IMR-90 (cell line): ENCODE measurements at regions not wholly inside any gene's neighbourhood (a gene's known extent, or its start where the extent isn't known, plus 50 kb on each side); places are given as distances from the start of the nearest gene placed in this dataset.

Experiments
- ATAC-seq: fragments of 200-7000 bp; cut with Tn5 transposase; 2 replicates; pipeline ENCODE4 v1.9.1; 2020; ENCODE audit warnings: low read depth, mild to moderate bottlenecking, moderate library complexity
- BruUV-seq: library from RNA; stranded (reverse); fragments of 400-500 nt; replicated peaks from 2 replicates; lab custom pipeline; 2021; lab: Mats Ljungman, UMichigan
- CTCF ChIA-PET: fragments of 300-600 bp; formaldehyde crosslinking; extraction: SDS; loops from one replicate; lab custom pipeline; 2021; ENCODE audit warnings: antibody characterized with exemption; lab: Yijun Ruan, JAX
- POLR2A ChIA-PET: fragments of 300-600 bp; sonication (Branson Sonifier 250); formaldehyde crosslinking; loops from one replicate; lab custom pipeline; 2022; ENCODE audit warnings: antibody characterized with exemption; ENCODE audit not compliant: unreplicated experiment; lab: Charles Lee
- DNase-seq: peaks from one replicate; pipeline ENCODE4 v3.0.0; 2013
- H2AFZ ChIP-seq: replicated peaks from 2 replicates; pipeline ENCODE3; 2013; ENCODE audit warnings: low read length, mild to moderate bottlenecking; ENCODE audit not compliant: poor library complexity
- H2AK5ac ChIP-seq: 2 replicates; pipeline ENCODE4 v1.6.1; 2013; ENCODE audit warnings: low read depth, low read length, inconsistent platforms
- H2AK9ac ChIP-seq: replicated peaks from 2 replicates; pipeline ENCODE3; 2013; ENCODE audit warnings: mild to moderate bottlenecking, low read depth, low read length, moderate library complexity; ENCODE audit not compliant: poor library complexity
- H2BK120ac ChIP-seq: 2 replicates; pipeline ENCODE4 v1.6.1; 2013; ENCODE audit warnings: low read depth, low read length, inconsistent platforms
- H2BK15ac ChIP-seq: 3 replicates; pipeline ENCODE4 v1.6.1; 2013; ENCODE audit warnings: low read depth, low read length, inconsistent platforms
- H2BK20ac ChIP-seq: 2 replicates; pipeline ENCODE4 v1.6.1; 2013; ENCODE audit warnings: low read depth, mild to moderate bottlenecking, inconsistent platforms, low read length, moderate library complexity
- H2BK5ac ChIP-seq: 2 replicates; pipeline ENCODE4 v1.6.1; 2013; ENCODE audit warnings: mild to moderate bottlenecking, low read depth, low read length, inconsistent platforms; ENCODE audit not compliant: poor library complexity, severe bottlenecking
- H3K14ac ChIP-seq: replicated peaks from 2 replicates; pipeline ENCODE4 v1.6.1; 2013; ENCODE audit warnings: low read depth, low read length, inconsistent platforms
- H3K18ac ChIP-seq: 2 replicates; pipeline ENCODE4 v1.6.1; 2013; ENCODE audit warnings: low read depth, low read length, control low read depth
- H3K23ac ChIP-seq: 2 replicates; pipeline ENCODE4 v1.6.1; 2013; ENCODE audit warnings: low read depth, low read length, inconsistent platforms
- H3K27ac ChIP-seq: 2 replicates; pipeline ENCODE4 v1.5.1; 2013; ENCODE audit warnings: mild to moderate bottlenecking, control low read depth, low read length; ENCODE audit not compliant: insufficient read depth
- H3K27me3 ChIP-seq: 2 replicates; pipeline ENCODE4 v1.6.1; 2013; ENCODE audit warnings: low read length; ENCODE audit not compliant: control insufficient read depth, insufficient read depth
- H3K36me3 ChIP-seq: 2 replicates; pipeline ENCODE4 v1.6.1; 2013; ENCODE audit warnings: low read length, mixed read lengths; ENCODE audit not compliant: control insufficient read depth, insufficient read depth
- H3K4ac ChIP-seq: 2 replicates; pipeline ENCODE4 v1.6.1; 2013; ENCODE audit warnings: low read depth, low read length, inconsistent platforms
- H3K4me1 ChIP-seq: 2 replicates; pipeline ENCODE4 v1.6.1; 2013; ENCODE audit warnings: low read length, mixed read lengths; ENCODE audit not compliant: control insufficient read depth, insufficient read depth
- H3K4me2 ChIP-seq: 2 replicates; pipeline ENCODE4 v1.6.1; 2013; ENCODE audit warnings: low read depth, mild to moderate bottlenecking, control low read depth, low read length, moderate library complexity
- H3K4me3 ChIP-seq: 2 replicates; pipeline ENCODE4 v1.5.1; 2013; ENCODE audit warnings: low read depth, mild to moderate bottlenecking, control low read depth, low read length, moderate library complexity; ENCODE audit not compliant: insufficient read depth
- H3K56ac ChIP-seq: 2 replicates; pipeline ENCODE4 v1.6.1; 2013; ENCODE audit warnings: low read length, inconsistent platforms; ENCODE audit not compliant: insufficient read depth; ENCODE audit errors: extremely low read depth
- H3K79me1 ChIP-seq, 2 experiments: 2 replicates each; pipeline ENCODE4 v1.6.1; 2013; ENCODE audit warnings: low read length in 2 of 2, inconsistent platforms in 1 of 2, low read depth in 1 of 2
- H3K9ac ChIP-seq: 2 replicates; pipeline ENCODE4 v1.6.1; 2013; ENCODE audit warnings: low read depth, low read length, control low read depth
- H3K9me1 ChIP-seq: 2 replicates; pipeline ENCODE4 v1.6.1; 2013; ENCODE audit warnings: low read length, inconsistent platforms; ENCODE audit not compliant: insufficient read depth
- H3K9me3 ChIP-seq: 2 replicates; pipeline ENCODE4 v1.6.1; 2013; ENCODE audit warnings: low read length; ENCODE audit not compliant: control insufficient read depth, insufficient read depth
- H4K20me1 ChIP-seq: 2 replicates; pipeline ENCODE4 v1.6.1; 2013; ENCODE audit warnings: low read length, inconsistent platforms; ENCODE audit not compliant: insufficient read depth
- H4K5ac ChIP-seq: 2 replicates; pipeline ENCODE4 v1.6.1; 2013; ENCODE audit warnings: mild to moderate bottlenecking, low read depth, low read length, control low read depth
- H4K8ac ChIP-seq, 2 experiments: 2 replicates each; pipeline ENCODE4 v1.6.1; 2013; ENCODE audit warnings: low read depth in 2 of 2, low read length in 2 of 2, control low read depth in 1 of 2, inconsistent platforms in 1 of 2
- H4K91ac ChIP-seq: 2 replicates; pipeline ENCODE4 v1.6.1; 2013; ENCODE audit warnings: low read depth, low read length, inconsistent platforms; ENCODE audit not compliant: insufficient read depth
- MAZ ChIP-seq: IDR thresholded peaks from 2 replicates; pipeline ENCODE4 v1.6.1; 2012; ENCODE audit warnings: low read depth, mild to moderate bottlenecking, low read length, improper control_type of control experiment, moderate library complexity, borderline replicate concordance
- NFE2L2 ChIP-seq: fragments of 150-350 bp; IDR thresholded peaks from 2 replicates; pipeline ENCODE4 v1.6.1; 2016; ENCODE audit warnings: low read depth, mild to moderate bottlenecking, low read length
- RAD21 ChIP-seq: IDR thresholded peaks from 2 replicates; pipeline ENCODE4 v1.6.1; 2012; ENCODE audit warnings: low read length, improper control_type of control experiment
- RCOR1 ChIP-seq: IDR thresholded peaks from 2 replicates; pipeline ENCODE4 v1.6.1; 2012; ENCODE audit warnings: mild to moderate bottlenecking, low read length, improper control_type of control experiment; ENCODE audit not compliant: insufficient replicate concordance
- WGBS, 2 experiments: methylation state at CpG; one replicate each; pipeline versions ENCODE4 v1.1.5 to v1.1.7; 2013; ENCODE audit warnings: missing lambda C conversion rate in 2 of 2; ENCODE audit not compliant: insufficient read length in 1 of 2; ENCODE audit errors: extremely low coverage in 2 of 2; 5-methylcytosine and 5-hydroxymethylcytosine counted together
- dilution Hi-C: fragments of 300-500 bp; cut with HindIII; formaldehyde crosslinking; loops from one replicate; pipeline ENCODE4 v1.14.3; 2018; ENCODE audit warnings: low sequenced_read_pairs; ENCODE audit not compliant: unreplicated experiment
- in situ Hi-C: fragments of 300-500 bp; cut with MboI; formaldehyde crosslinking; loops from 3 replicates; pipeline ENCODE4 v1.14.3; 2019; ENCODE audit warnings: low sequenced_read_pairs, inconsistent platforms, mixed read lengths
- intact Hi-C: fragments of 100-400 bp; cut with micrococcal nuclease; formaldehyde crosslinking; loops from 2 replicates; pipeline ENCODE4 v1.10.0; 2022

DNA sequence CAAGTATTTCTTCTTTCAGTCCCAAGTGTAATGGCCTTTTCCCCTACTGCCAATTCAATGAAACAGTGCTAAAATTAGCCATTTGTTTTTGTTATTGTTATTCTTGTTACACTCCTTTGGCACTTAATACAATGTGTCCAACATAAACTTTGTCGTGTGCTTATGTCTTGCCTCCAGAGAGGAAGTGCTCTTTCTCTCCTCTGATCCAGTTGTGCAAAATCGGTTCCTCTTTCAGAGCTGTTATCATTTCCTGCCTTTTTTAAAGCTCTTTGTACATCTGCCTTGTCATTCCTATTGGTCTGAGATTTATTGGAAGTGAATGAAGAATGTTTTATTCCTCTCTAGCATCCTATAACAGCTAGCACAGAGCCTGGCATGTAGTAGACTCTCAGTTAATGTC, 623.2 kb upstream of the ID2 start:
- TF ChIP-seq RCOR1 (no peak), RAD21 (no peak), NFE2L2 (no peak), MAZ (no peak)
- H3K27ac ChIP-seq: no peak overlapping the region
- H2AK5ac ChIP-seq: no peak overlapping the region
- H3K56ac ChIP-seq: no peak overlapping the region
- no peak overlapping the region for H3K4me2 ChIP-seq
- H3K36me3 ChIP-seq: no peaks in the 10 kb centered on the region
- POLR2A ChIA-PET: no interaction called here
- no peak overlapping the region for H3K9ac ChIP-seq
- no peak overlapping the region for H2BK15ac ChIP-seq
- no peak overlapping the region for H2BK120ac ChIP-seq
- BruUV-seq: no TSS peak
- H3K27me3 ChIP-seq: no peaks in the 10 kb centered on the region; the same call in 1 of the 2 replicates
- no peaks in the 10 kb centered on the region for H3K9me3 ChIP-seq
- CTCF ChIA-PET: no interaction called here
- H3K4ac ChIP-seq: no peak overlapping the region
- H4K20me1 ChIP-seq: no peaks in the 10 kb centered on the region
- no peak overlapping the region for H4K8ac ChIP-seq
- H2AFZ ChIP-seq: no peak overlapping the region
- in situ Hi-C loops: no loop called here
- H3K23ac ChIP-seq: no peak overlapping the region
- WGBS, 2 experiments: no CpG with 5 or more reads among the region's 2 CpGs
- dilution Hi-C loops: no loop called here
- no peak overlapping the region for H3K14ac ChIP-seq
- no peaks in the 10 kb centered on the region for H3K9me1 ChIP-seq
- no peak overlapping the region for H2BK5ac ChIP-seq
- ATAC-seq (no peak), DNase-seq (no peak)
- H4K5ac ChIP-seq: no peak overlapping the region
- no peaks in the 10 kb centered on the region for H3K79me1 ChIP-seq
- H3K4me3 ChIP-seq: no peak overlapping the region
- H2BK20ac ChIP-seq: no peak overlapping the region
- no peak overlapping the region for H4K91ac ChIP-seq
- H3K18ac ChIP-seq: no peak overlapping the region
- H2AK9ac ChIP-seq: no peak overlapping the region
- H3K4me1 ChIP-seq: no peaks in the 10 kb centered on the region
- intact Hi-C loops: no loop called here
